ENCODE measurements at regions not wholly inside any gene's neighbourhood (a gene's known extent, or its start where the extent isn't known, plus 50 kb on each side); places are given as distances from the start of the nearest gene placed in this dataset.
A peak's percentile ranks its signal among the peaks of the same experiment; 100 is the strongest.

DNA sequence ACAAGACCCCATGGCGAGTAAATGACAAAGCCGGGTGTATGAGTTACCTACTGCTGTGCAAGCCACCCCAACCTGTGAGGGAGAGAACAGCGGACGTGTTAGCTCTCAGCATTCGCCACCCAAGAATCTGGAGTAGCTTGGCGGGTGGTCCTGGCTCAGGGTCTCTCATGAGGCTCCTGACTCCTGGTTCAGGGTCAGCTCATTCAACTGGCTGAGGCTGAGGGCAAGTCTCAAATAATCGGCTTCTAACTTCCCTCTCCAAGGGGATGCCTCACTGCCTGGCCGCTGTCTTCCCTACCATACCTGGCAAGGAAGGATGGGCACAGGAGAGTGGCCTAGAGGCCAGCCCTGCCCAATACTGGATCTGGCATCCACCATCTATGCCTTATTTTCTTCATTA is 94.2 kb downstream of the HTR5A start:
- no TSS peak for BruUV-seq (replicated peaks)
- Mint-ChIP-seq H3K27ac (ENCODE audit: low read depth, unreplicated experiment) (no peak overlapping the region), H3K36me3 (ENCODE audit: insufficient read depth, unreplicated experiment) (no peaks in the 10 kb centered on the region), H3K4me3 (ENCODE audit: unreplicated experiment) (no peak overlapping the region), H3K27me3 (ENCODE audit: insufficient read depth, unreplicated experiment) (peaks cover 14% of the 10 kb centered on the region), H3K4me1 (ENCODE audit: insufficient read depth, unreplicated experiment) (peaks cover 18% of the 10 kb centered on the region), H3K9me3 (ENCODE audit: unreplicated experiment) (no peaks in the 10 kb centered on the region)
- no peak for DNase-seq (ENCODE audit: unreplicated experiment)
- POLR2A ChIA-PET = no interaction called here
- no peak for TF ChIP-seq CTCF (IDR thresholded peaks at IDR 0.05; ENCODE audit: unreplicated experiment)
- intact Hi-C loops (cut with micrococcal nuclease) = no loop called here
- CTCF ChIA-PET = interaction anchor here (0.7 to 1.1 kb wide), 2 partner anchors 24 to 251 kb away, joined by 3 read pairs; no protein-coding TSS in a partner anchor

DNA sequence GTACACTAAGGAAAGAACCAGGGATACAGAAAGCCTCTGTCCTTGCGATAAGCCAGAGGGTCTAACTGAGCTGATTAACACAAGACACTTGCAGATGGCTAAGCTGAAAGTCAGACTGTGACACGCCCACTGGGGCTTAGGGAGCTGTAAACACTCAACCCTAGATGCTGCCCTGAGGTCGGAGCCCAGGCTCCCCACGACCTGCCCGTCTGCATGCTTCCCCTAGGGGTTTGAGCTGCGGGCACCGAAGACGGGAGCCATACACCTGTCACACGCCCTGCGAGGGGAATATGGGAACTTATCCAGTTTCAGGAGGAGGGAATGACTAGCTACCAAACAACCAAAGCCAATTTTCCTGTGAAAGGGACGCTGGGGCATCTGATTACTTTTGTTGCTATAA is 96.0 kb downstream of the HTR5A start:
- intact Hi-C loops (cut with micrococcal nuclease) = loop anchor here (5.0 kb wide), 2 partner anchors 164 to 239 kb away; partner anchors contain the start of gene PAXIP1
- POLR2A ChIA-PET = interaction anchor here (0.6 to 3.4 kb wide), 13 partner anchors 9 to 238 kb away, joined by 3 to 25 read pairs (median 4); partner anchors contain the start of genes INSIG1 and PAXIP1
- no TSS peak for BruUV-seq (replicated peaks)
- CTCF ChIA-PET = interaction anchor here (0.6 to 3.1 kb wide), 6 partner anchors 24 to 433 kb away, joined by 3 to 15 read pairs (median 4); no protein-coding TSS in a partner anchor
- Mint-ChIP-seq H3K4me1 (ENCODE audit: insufficient read depth, unreplicated experiment) (peaks cover 18% of the 10 kb centered on the region), H3K27me3 (ENCODE audit: insufficient read depth, unreplicated experiment) (peaks cover 14% of the 10 kb centered on the region), H3K27ac (ENCODE audit: low read depth, unreplicated experiment) (peak overlapping the region; percentile 91), H3K4me3 (ENCODE audit: unreplicated experiment) (no peak overlapping the region), H3K36me3 (ENCODE audit: insufficient read depth, unreplicated experiment) (no peaks in the 10 kb centered on the region), H3K9me3 (ENCODE audit: unreplicated experiment) (no peaks in the 10 kb centered on the region)
- no peak for DNase-seq (ENCODE audit: unreplicated experiment)
- TF ChIP-seq CTCF (IDR thresholded peaks at IDR 0.05; ENCODE audit: unreplicated experiment) = no peak

DNA sequence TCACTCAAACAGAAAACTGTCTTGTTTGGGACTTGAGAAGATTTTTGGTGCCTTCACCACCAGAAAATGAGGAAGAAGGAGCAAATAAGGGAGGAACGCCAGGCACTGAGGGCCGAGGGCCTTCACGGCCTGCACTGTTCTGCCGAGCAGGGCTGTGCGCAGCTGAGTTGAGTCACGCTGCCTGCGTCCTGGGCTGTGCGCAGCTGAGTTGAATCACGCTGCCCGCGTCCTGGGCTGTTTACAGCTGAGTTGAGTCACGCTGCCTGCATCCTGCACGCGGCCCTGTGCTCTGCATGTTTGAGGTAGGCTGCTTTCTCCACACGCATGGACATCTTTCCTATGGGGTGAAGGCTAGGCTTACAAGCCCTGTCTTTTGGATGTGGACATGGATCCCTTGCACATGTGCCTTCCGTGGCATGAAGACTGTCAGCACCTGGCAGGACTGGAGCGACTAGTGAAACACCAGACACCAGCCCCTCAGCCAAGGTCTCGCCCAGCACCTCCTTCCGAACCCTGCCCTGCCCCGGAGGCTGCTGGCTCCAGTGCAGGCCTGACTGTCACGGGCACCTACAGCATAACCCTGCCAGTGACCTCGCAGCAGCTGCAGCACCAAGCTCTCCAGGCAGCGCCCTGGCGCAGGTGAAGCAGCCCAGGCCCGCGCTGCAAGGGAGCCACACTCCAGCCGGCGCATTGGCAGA is 96.7 kb downstream of the HTR5A start:
- Mint-ChIP-seq H3K27me3 (ENCODE audit: insufficient read depth, unreplicated experiment) (peaks cover 6% of the 10 kb centered on the region), H3K4me3 (ENCODE audit: unreplicated experiment) (no peak overlapping the region), H3K4me1 (ENCODE audit: insufficient read depth, unreplicated experiment) (peaks cover 16% of the 10 kb centered on the region), H3K36me3 (ENCODE audit: insufficient read depth, unreplicated experiment) (no peaks in the 10 kb centered on the region), H3K9me3 (ENCODE audit: unreplicated experiment) (no peaks in the 10 kb centered on the region), H3K27ac (ENCODE audit: low read depth, unreplicated experiment) (peak overlapping the region; percentile 91)
- DNase-seq (ENCODE audit: unreplicated experiment) = peak; percentile 89
- no peak for TF ChIP-seq CTCF (IDR thresholded peaks at IDR 0.05; ENCODE audit: unreplicated experiment)
- no TSS peak for BruUV-seq (replicated peaks)
- intact Hi-C loops (cut with micrococcal nuclease) = loop anchor here (5.0 kb wide), 2 partner anchors 165 to 240 kb away; partner anchors contain the start of gene PAXIP1
- ChIA-PET CTCF (interaction anchor here (0.7 to 3.1 kb wide), 5 partner anchors 23 to 238 kb away, joined by 3 to 15 read pairs (median 6); no protein-coding TSS in a partner anchor), POLR2A (interaction anchor here (0.6 to 3.4 kb wide), 15 partner anchors 10 to 238 kb away, joined by 3 to 25 read pairs (median 4); partner anchors contain the start of genes INSIG1 and PAXIP1)

DNA sequence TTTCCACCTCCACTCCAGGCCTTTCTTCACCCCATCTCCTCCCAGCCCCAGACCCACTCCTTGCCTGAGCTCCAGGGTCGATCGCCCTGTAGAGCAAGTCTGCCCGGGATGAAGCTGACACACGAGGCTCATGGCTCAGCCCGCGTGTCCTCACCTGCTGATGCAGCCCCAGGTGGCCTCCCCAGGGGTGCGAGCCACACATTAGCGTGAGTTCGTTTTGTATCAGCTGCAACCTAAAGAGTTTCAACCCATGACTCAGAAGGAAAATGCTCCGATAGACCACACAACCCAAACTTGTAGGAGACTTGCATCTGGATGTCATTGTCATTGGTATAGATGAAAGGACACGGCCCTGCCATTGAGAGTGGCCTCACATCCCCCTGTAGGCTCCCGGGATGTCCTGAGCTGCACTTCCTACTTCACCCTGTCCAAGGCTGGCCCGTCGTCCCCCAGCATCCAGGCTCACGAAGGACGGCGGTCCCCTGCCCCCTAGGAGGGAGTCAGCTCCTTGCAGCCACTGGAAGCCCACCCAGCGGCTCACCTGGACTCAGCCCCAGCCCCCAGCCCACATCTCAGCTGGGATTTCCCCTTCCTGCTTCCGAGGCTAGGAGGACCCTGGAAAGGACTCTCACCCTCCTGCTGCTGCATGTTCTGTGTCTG is 97.7 kb downstream of the HTR5A start:
- H3K9me3 Mint-ChIP-seq (ENCODE audit: unreplicated experiment) = no peaks in the 10 kb centered on the region
- intact Hi-C loops (cut with micrococcal nuclease) = loop anchor here (5.0 kb wide), 2 partner anchors 166 to 241 kb away; partner anchors contain the start of gene PAXIP1
- TF ChIP-seq CTCF (IDR thresholded peaks at IDR 0.05; ENCODE audit: unreplicated experiment) = no peak
- no peak overlapping the region for H3K4me3 Mint-ChIP-seq (ENCODE audit: unreplicated experiment)
- peak overlapping the region; percentile 35 for H3K27ac Mint-ChIP-seq (ENCODE audit: low read depth, unreplicated experiment)
- no peak for DNase-seq (ENCODE audit: unreplicated experiment)
- H3K27me3 Mint-ChIP-seq (ENCODE audit: insufficient read depth, unreplicated experiment) = no peaks in the 10 kb centered on the region
- CTCF ChIA-PET = interaction anchor here (0.5 to 3.1 kb wide), 6 partner anchors 20 to 240 kb away, joined by 3 to 15 read pairs (median 4); no protein-coding TSS in a partner anchor
- no peaks in the 10 kb centered on the region for H3K36me3 Mint-ChIP-seq (ENCODE audit: insufficient read depth, unreplicated experiment)
- no TSS peak for BruUV-seq (replicated peaks)
- POLR2A ChIA-PET = interaction anchor here (0.7 to 3.4 kb wide), 5 partner anchors 91 to 240 kb away, joined by 3 to 25 read pairs (median 6); partner anchors contain the start of genes INSIG1 and PAXIP1
- H3K4me1 Mint-ChIP-seq (ENCODE audit: insufficient read depth, unreplicated experiment) = peaks cover 14% of the 10 kb centered on the region
